Left colon (tissue), 2 donors: ENCODE measurements at regions not wholly inside any gene's neighbourhood (a gene's known extent, or its start where the extent isn't known, plus 50 kb on each side); places are given as distances from the start of the nearest gene placed in this dataset.
"Not testable (repeated sequence)": the region's sequence is repeated elsewhere in the genome, so short reads cannot be mapped to it uniquely, and the experiment has no call there.

Source experiments
- ATAC-seq: fragments of 200-7000 bp; cut with Tn5 transposase; one replicate; pipeline ENCODE4 v1.9.1; 2020; ENCODE audit warnings: mild to moderate bottlenecking, moderate library complexity
- DNase-seq, 2 donors: peaks; one replicate each; pipeline ENCODE4 v3.0.0-alpha.2; 2020
- intact Hi-C, 2 donors: fragments of 100-400 bp; cut with DNase I in 1 of 2; cut with micrococcal nuclease in 1 of 2; formaldehyde crosslinking; loops; one replicate each; pipeline versions ENCODE4 v1.11.2 to v1.14.0; 2022; cut with DNase I, micrococcal nuclease
- donor health status: DM: no; HTN: no; CAD: no.
- donor health status: DM: yes; HTN: yes; CAD: no.

GRCh38 chr7:65453341-65454030 lies 79.8 kb downstream of the ZNF92 start:
- intact Hi-C loops: no loop called here
- ATAC-seq (no peak), DNase-seq (no peak)

- intact Hi-C loops: no loop called here
- ATAC-seq: no peak
- no peak for DNase-seq
These were observed 80.8 kb downstream of the ZNF92 start for GRCh38 chr7:65454469-65454868.

GRCh38 chr7:65455050-65455449 lies 81.4 kb downstream of the ZNF92 start:
- DNase-seq, intact Hi-C loops, ATAC-seq: not testable (repeated sequence)

- no peak for ATAC-seq
- intact Hi-C loops: no loop called here
- DNase-seq: no peak
These were observed 84.0 kb downstream of the ZNF92 start for GRCh38 chr7:65457705-65458104.

- no peak for DNase-seq
- no peak for ATAC-seq
- intact Hi-C loops: no loop called here
These were observed 85.8 kb downstream of the ZNF92 start for GRCh38 chr7:65459438-65459837.

GRCh38 chr7:65462148-65462716 lies 88.6 kb downstream of the ZNF92 start:
- DNase-seq: no peak
- intact Hi-C loops: no loop called here
- ATAC-seq: no peak

GRCh38 chr7:65463184-65463583 lies 89.5 kb downstream of the ZNF92 start:
- ATAC-seq (no peak), DNase-seq (no peak)
- intact Hi-C loops: no loop called here

- intact Hi-C loops, ATAC-seq: not testable (repeated sequence)
These were observed 96.4 kb downstream of the ZNF92 start for GRCh38 chr7:65469919-65470558.

GRCh38 chr7:65471587-65471986 lies 97.9 kb downstream of the ZNF92 start:
- intact Hi-C loops: no loop called here
- DNase-seq: no peak
- no peak for ATAC-seq

More at GRCh38 chr7:65469919-65470558, 96.4 kb downstream of the ZNF92 start:
- not testable (repeated sequence) for DNase-seq

GRCh38 chr7:65475040-65475726 lies 101.5 kb downstream of the ZNF92 start:
- DNase-seq: no peak
- intact Hi-C loops: no loop called here
- no peak for ATAC-seq

- intact Hi-C loops: no loop called here
- DNase-seq (no peak), ATAC-seq (no peak)
These were observed 102.2 kb downstream of the ZNF92 start for GRCh38 chr7:65475734-65476319.

- ATAC-seq: no peak
- DNase-seq: no peak
- intact Hi-C loops: no loop called here
These were observed 103.7 kb downstream of the ZNF92 start for GRCh38 chr7:65477326-65477725.

- intact Hi-C loops: no loop called here
- ATAC-seq (no peak), DNase-seq (no peak)
These were observed 115.7 kb downstream of the ZNF92 start for GRCh38 chr7:65489260-65489767.

- ATAC-seq, DNase-seq, intact Hi-C loops: not testable (repeated sequence)
These were observed 123.0 kb downstream of the ZNF92 start for GRCh38 chr7:65496697-65497096.

- ATAC-seq (no peak), DNase-seq (no peak)
- intact Hi-C loops: no loop called here
These were observed 129.9 kb downstream of the ZNF92 start for GRCh38 chr7:65503434-65504152.

- intact Hi-C loops: not testable (repeated sequence)
These were observed 131.1 kb downstream of the ZNF92 start for GRCh38 chr7:65504504-65505319.

GRCh38 chr7:65505320-65505633 lies 131.6 kb downstream of the ZNF92 start:
- intact Hi-C loops, DNase-seq, ATAC-seq: not testable (repeated sequence)

More at GRCh38 chr7:65504504-65505319, 131.1 kb downstream of the ZNF92 start:
- DNase-seq, ATAC-seq: not testable (repeated sequence)
